NCI-H1694 treated with DMSO at 0.1 percent for 48 hours (cell line): ENCODE measurements at regions not wholly inside any gene's neighbourhood (a gene's known extent, or its start where the extent isn't known, plus 50 kb on each side); places are given as distances from the start of the nearest gene placed in this dataset.

Experiments used
- DNase-seq: peaks from one replicate; lab custom pipeline; 2025; lab: John Stamatoyannopoulos, UW

- no peak for DNase-seq
Measured at GRCh38 chr11:127066401-127067090, 66.0 kb upstream of the KIRREL3 start.

- no peak for DNase-seq
Measured at GRCh38 chr11:127063241-127063640, 62.7 kb upstream of the KIRREL3 start.

GRCh38 chr11:127061947-127062346 lies 61.4 kb upstream of the KIRREL3 start:
- no peak for DNase-seq

- no peak for DNase-seq
Measured at GRCh38 chr11:127059750-127060149, 59.2 kb upstream of the KIRREL3 start.

- DNase-seq: no peak
Measured at GRCh38 chr11:127059286-127059685, 58.7 kb upstream of the KIRREL3 start.

- no peak for DNase-seq
Measured at GRCh38 chr11:127058524-127058923, 58.0 kb upstream of the KIRREL3 start.

- DNase-seq: no peak
Measured at GRCh38 chr11:127057126-127057525, 56.6 kb upstream of the KIRREL3 start.

- DNase-seq: no peak
Measured at GRCh38 chr11:127056338-127056971, 55.9 kb upstream of the KIRREL3 start.

GRCh38 chr11:127055236-127055635 lies 54.7 kb upstream of the KIRREL3 start:
- DNase-seq: no peak

- no peak for DNase-seq
Measured at GRCh38 chr11:127054153-127054552, 53.6 kb upstream of the KIRREL3 start.

- DNase-seq: no peak
Measured at GRCh38 chr11:127052404-127052803, 51.8 kb upstream of the KIRREL3 start.
